Body of pancreas (tissue), 4 donors: ENCODE measurements at regions not wholly inside any gene's neighbourhood (a gene's known extent, or its start where the extent isn't known, plus 50 kb on each side); places are given as distances from the start of the nearest gene placed in this dataset.

Experiments
- ATAC-seq: fragments of 150-250 bp; one replicate; pipeline ENCODE4 v1.9.1; 2016
- DNase-seq, 4 donors: peaks; one replicate each; pipeline ENCODE4 v3.0.0-alpha.2; 2019
- H3K27ac ChIP-seq, 4 donors: fragments of 200-600 bp; sonication (generic); 1 replicate in 3 of 4; 2 replicates in 1 of 4; pipeline versions ENCODE4 v1.5.1 to v1.6.1; 2016 to 2019; ENCODE audit warnings: mild to moderate bottlenecking in 1 of 4, mixed read lengths in 1 of 4, moderate library complexity in 1 of 4
- H3K27me3 ChIP-seq, 2 donors: fragments of 200-600 bp; sonication (generic); one replicate each; pipeline ENCODE4 v1.6.0; 2016; ENCODE audit warnings: mild to moderate bottlenecking in 1 of 2
- H3K36me3 ChIP-seq, 2 donors: fragments of 200-600 bp; sonication (generic); replicated peaks in 1 of 2; 2 replicates each; pipeline ENCODE4 v1.5.1; 2016; ENCODE audit warnings: low read depth in 2 of 2; ENCODE audit not compliant: insufficient read depth in 1 of 2
- H3K4me1 ChIP-seq: fragments of 200-600 bp; sonication (generic); one replicate; pipeline ENCODE4 v1.6.0; 2016
- H3K4me3 ChIP-seq, 2 donors: fragments of 200-600 bp; sonication (generic); 1 replicate in 1 of 2; 2 replicates in 1 of 2; pipeline ENCODE4 v1.5.1; 2016 to 2019
- H3K9me3 ChIP-seq, 3 donors: fragments of 200-600 bp; sonication (generic); 1 replicate in 2 of 3; 2 replicates in 1 of 3; pipeline ENCODE4 v1.5.1; 2016
- POLR2A ChIP-seq, 3 donors: fragments of 450-650 bp; IDR thresholded peaks; one replicate each; pipeline ENCODE4 v1.6.1; 2016; ENCODE audit warnings: antibody characterized with exemption in 3 of 3, mild to moderate bottlenecking in 2 of 3
- WGBS, 2 donors: methylation state at CpG; one replicate each; pipeline ENCODE4 v1.1.5; 2017; 5-methylcytosine and 5-hydroxymethylcytosine counted together
- intact Hi-C: fragments of 100-400 bp; cut with DNase I; formaldehyde crosslinking; loops from one replicate; pipeline ENCODE4 v1.15.1; 2023
- TF ChIP-seq, protein P1 (sequence below), 7 experiments: fragments of 450-650 bp in 4 of 7; fragments of 200-600 bp in 3 of 7; sonication (generic) in 3 of 7; IDR thresholded peaks; one replicate each; pipeline ENCODE4 v1.5.1; 2016 to 2019; ENCODE audit warnings: antibody characterized with exemption in 7 of 7

GRCh38 chr18:45328811-45329210 lies 286.5 kb upstream of the SLC14A2 start:
- TF ChIP-seq, protein P1, sequence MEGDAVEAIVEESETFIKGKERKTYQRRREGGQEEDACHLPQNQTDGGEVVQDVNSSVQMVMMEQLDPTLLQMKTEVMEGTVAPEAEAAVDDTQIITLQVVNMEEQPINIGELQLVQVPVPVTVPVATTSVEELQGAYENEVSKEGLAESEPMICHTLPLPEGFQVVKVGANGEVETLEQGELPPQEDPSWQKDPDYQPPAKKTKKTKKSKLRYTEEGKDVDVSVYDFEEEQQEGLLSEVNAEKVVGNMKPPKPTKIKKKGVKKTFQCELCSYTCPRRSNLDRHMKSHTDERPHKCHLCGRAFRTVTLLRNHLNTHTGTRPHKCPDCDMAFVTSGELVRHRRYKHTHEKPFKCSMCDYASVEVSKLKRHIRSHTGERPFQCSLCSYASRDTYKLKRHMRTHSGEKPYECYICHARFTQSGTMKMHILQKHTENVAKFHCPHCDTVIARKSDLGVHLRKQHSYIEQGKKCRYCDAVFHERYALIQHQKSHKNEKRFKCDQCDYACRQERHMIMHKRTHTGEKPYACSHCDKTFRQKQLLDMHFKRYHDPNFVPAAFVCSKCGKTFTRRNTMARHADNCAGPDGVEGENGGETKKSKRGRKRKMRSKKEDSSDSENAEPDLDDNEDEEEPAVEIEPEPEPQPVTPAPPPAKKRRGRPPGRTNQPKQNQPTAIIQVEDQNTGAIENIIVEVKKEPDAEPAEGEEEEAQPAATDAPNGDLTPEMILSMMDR (IDR thresholded peaks at IDR 0.05), result no peak
- TF ChIP-seq POLR2A (IDR thresholded peaks at IDR 0.05), result no peak
- Histone ChIP-seq H3K9me3 (no peaks in the 10 kb centered on the region), H3K27ac (no peak overlapping the region), H3K27me3 (no peaks in the 10 kb centered on the region), H3K36me3 (no peaks in the 10 kb centered on the region), H3K4me3 (no peak overlapping the region), H3K4me1 (peaks cover 6% of the 10 kb centered on the region)
- WGBS, 2 donors, result 76 to 78% methylated on average over 6 of the region's 6 CpGs
- ATAC-seq, result no peak
- intact Hi-C loops, result no loop called here
- no peak for DNase-seq

GRCh38 chr18:45329316-45329715 lies 286.0 kb upstream of the SLC14A2 start:
- Histone ChIP-seq H3K27ac (no peak overlapping the region), H3K4me3 (no peak overlapping the region), H3K27me3 (no peaks in the 10 kb centered on the region), H3K4me1 (peaks cover 6% of the 10 kb centered on the region), H3K36me3 (no peaks in the 10 kb centered on the region), H3K9me3 (no peaks in the 10 kb centered on the region)
- intact Hi-C loops, result no loop called here
- ATAC-seq (no peak), DNase-seq (no peak)
- no peak for TF ChIP-seq POLR2A (IDR thresholded peaks at IDR 0.05)
- TF ChIP-seq, protein P1 (IDR thresholded peaks at IDR 0.05), result no peak

DNA sequence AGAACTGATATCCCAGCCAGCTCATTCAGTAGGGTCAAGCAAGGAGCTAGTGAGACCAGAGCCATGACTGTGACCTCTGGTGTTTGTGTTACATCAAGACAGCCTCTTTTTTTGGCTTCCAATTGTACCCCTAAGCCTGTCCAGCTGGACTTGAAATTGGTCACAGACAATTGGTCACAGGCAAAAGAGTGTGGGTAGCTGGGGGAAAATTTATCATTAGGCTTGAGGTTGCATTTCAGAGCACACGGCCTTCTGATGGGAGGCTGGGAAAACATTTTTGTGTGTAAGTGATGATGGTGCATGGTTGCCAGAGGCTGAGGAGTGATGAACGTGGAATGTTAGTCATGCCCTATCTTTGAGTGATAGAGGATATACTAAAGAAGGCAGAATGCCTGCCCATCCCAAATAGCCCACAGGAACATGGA lies 285.1 kb upstream of the SLC14A2 start:
- H3K4me1 ChIP-seq, result peaks cover 4% of the 10 kb centered on the region
- intact Hi-C loops, result no loop called here
- H3K4me3 ChIP-seq, result no peak overlapping the region
- no peak for TF ChIP-seq POLR2A (IDR thresholded peaks at IDR 0.05)
- TF ChIP-seq, protein P1 (IDR thresholded peaks at IDR 0.05), result no peak
- ATAC-seq (no peak), DNase-seq (no peak)
- no peaks in the 10 kb centered on the region for H3K27me3 ChIP-seq
- 84 to 85% methylated on average over 2 of the region's 2 CpGs for WGBS, 2 donors
- no peak overlapping the region for H3K27ac ChIP-seq
- no peaks in the 10 kb centered on the region for H3K9me3 ChIP-seq
- H3K36me3 ChIP-seq, result no peaks in the 10 kb centered on the region

DNA sequence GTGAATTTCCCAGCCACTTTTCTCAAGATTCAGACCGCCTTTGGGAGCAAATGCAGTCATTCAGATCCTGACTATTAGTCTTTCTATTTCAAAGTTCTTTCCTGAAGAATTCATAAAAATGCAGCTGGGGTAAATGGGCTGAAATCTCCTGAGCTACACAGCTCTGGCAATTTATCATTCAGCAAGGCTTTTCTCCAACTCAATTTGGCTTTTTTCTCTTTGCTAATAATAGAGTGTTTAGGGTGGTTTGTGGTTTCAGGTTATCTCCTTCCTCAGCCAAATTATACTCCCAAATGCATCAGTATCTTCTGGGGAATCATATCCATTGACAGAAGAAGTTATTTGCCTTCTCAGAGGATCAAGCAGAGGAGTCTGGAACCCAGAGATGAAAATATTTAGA lies 282.4 kb upstream of the SLC14A2 start:
- no peak for ATAC-seq
- DNase-seq, result no peak
- Histone ChIP-seq H3K27ac (no peak overlapping the region), H3K4me1 (no peaks in the 10 kb centered on the region), H3K36me3 (no peaks in the 10 kb centered on the region), H3K9me3 (no peaks in the 10 kb centered on the region), H3K4me3 (no peak overlapping the region), H3K27me3 (no peaks in the 10 kb centered on the region)
- TF ChIP-seq POLR2A (IDR thresholded peaks at IDR 0.05), result no peak
- TF ChIP-seq, protein P1 (IDR thresholded peaks at IDR 0.05), result no peak
- WGBS, 2 donors, result 69 to 100% methylated on average over 1 of the region's 1 CpG
- intact Hi-C loops, result no loop called here

GRCh38 chr18:45334191-45334590 lies 281.1 kb upstream of the SLC14A2 start:
- no peaks in the 10 kb centered on the region for H3K4me1 ChIP-seq
- intact Hi-C loops, result no loop called here
- no peak overlapping the region for H3K27ac ChIP-seq
- DNase-seq (no peak), ATAC-seq (no peak)
- TF ChIP-seq POLR2A (IDR thresholded peaks at IDR 0.05), result no peak
- TF ChIP-seq, protein P1 (IDR thresholded peaks at IDR 0.05), result no peak
- no peaks in the 10 kb centered on the region for H3K36me3 ChIP-seq
- H3K27me3 ChIP-seq, result no peaks in the 10 kb centered on the region
- 77 to 95% methylated on average over 1 of the region's 1 CpG for WGBS, 2 donors
- H3K9me3 ChIP-seq, result no peaks in the 10 kb centered on the region
- H3K4me3 ChIP-seq, result no peak overlapping the region
